Subcutaneous abdominal adipose tissue (tissue), 5 donors: ENCODE measurements at regions not wholly inside any gene's neighbourhood (a gene's known extent, or its start where the extent isn't known, plus 50 kb on each side); places are given as distances from the start of the nearest gene placed in this dataset.

ENCODE experiments used
- H3K27ac ChIP-seq: one replicate; pipeline ENCODE4 v1.7.0; 2013; ENCODE audit warnings: low read depth, mild to moderate bottlenecking, inconsistent platforms, low read length, moderate library complexity
- H3K27me3 ChIP-seq, 5 donors: one replicate each; pipeline ENCODE4 v1.7.0; 2013; ENCODE audit warnings: low read length in 5 of 5, inconsistent platforms in 1 of 5; ENCODE audit not compliant: control insufficient read depth in 5 of 5, insufficient read depth in 4 of 5
- H3K36me3 ChIP-seq, 5 donors: one replicate each; pipeline ENCODE4 v1.7.0; 2013; ENCODE audit warnings: low read length in 5 of 5; ENCODE audit not compliant: control insufficient read depth in 5 of 5, insufficient read depth in 5 of 5
- H3K4me1 ChIP-seq, 5 donors: one replicate each; pipeline ENCODE4 v1.7.0; 2013; ENCODE audit warnings: low read length in 5 of 5, mild to moderate bottlenecking in 3 of 5, moderate library complexity in 1 of 5; ENCODE audit not compliant: control insufficient read depth in 5 of 5, insufficient read depth in 5 of 5
- H3K4me3 ChIP-seq, 5 donors: one replicate each; pipeline ENCODE4 v1.7.0; 2013; ENCODE audit warnings: low read length in 5 of 5, low read depth in 1 of 5
- H3K9ac ChIP-seq, 5 donors: one replicate each; pipeline ENCODE4 v1.7.0; 2013; ENCODE audit warnings: low read length in 5 of 5, mild to moderate bottlenecking in 4 of 5, moderate library complexity in 3 of 5
- H3K9me3 ChIP-seq, 5 donors: one replicate each; pipeline ENCODE4 v1.7.0; 2013; ENCODE audit warnings: low read length in 5 of 5; ENCODE audit not compliant: control insufficient read depth in 5 of 5
- donor health status: healthy.
- donor health status: healthy.
- donor health status: healthy.
- donor health status: healthy.
- donor health status: healthy.

GRCh38 chr4:38275331-38276100 lies 315.3 kb downstream of the PTTG2 start:
- H3K9ac ChIP-seq: no peak overlapping the region

GRCh38 chr4:38278255-38278654 lies 318.1 kb downstream of the PTTG2 start:
- H3K27me3 ChIP-seq: no peaks in the 10 kb centered on the region
- H3K9ac ChIP-seq: no peak overlapping the region
- no peak overlapping the region for H3K27ac ChIP-seq
- H3K9me3 ChIP-seq: no peaks in the 10 kb centered on the region
- no peak overlapping the region for H3K4me3 ChIP-seq
- H3K36me3 ChIP-seq: no peaks in the 10 kb centered on the region
- peaks cover 0 to 2% (median 0%) of the 10 kb centered on the region in 5 donors for H3K4me1 ChIP-seq

More at GRCh38 chr4:38275331-38276100, 315.3 kb downstream of the PTTG2 start:
- no peaks in the 10 kb centered on the region for H3K36me3 ChIP-seq
- H3K9me3 ChIP-seq: no peaks in the 10 kb centered on the region
- no peak overlapping the region for H3K4me3 ChIP-seq
- H3K4me1 ChIP-seq: no peaks in the 10 kb centered on the region
- no peaks in the 10 kb centered on the region for H3K27me3 ChIP-seq
- H3K27ac ChIP-seq: no peak overlapping the region

GRCh38 chr4:38279077-38279476 lies 318.9 kb downstream of the PTTG2 start:
- no peaks in the 10 kb centered on the region for H3K9me3 ChIP-seq
- no peak overlapping the region for H3K4me3 ChIP-seq
- no peaks in the 10 kb centered on the region for H3K27me3 ChIP-seq
- H3K36me3 ChIP-seq: no peaks in the 10 kb centered on the region
- H3K27ac ChIP-seq: no peak overlapping the region
- peaks cover 0 to 2% (median 0%) of the 10 kb centered on the region in 5 donors for H3K4me1 ChIP-seq
- H3K9ac ChIP-seq: no peak overlapping the region

- Histone ChIP-seq H3K9ac (no peak overlapping the region), H3K4me3 (no peak overlapping the region), H3K4me1 (peaks cover 0 to 2% (median 0%) of the 10 kb centered on the region in 5 donors), H3K36me3 (no peaks in the 10 kb centered on the region), H3K27me3 (no peaks in the 10 kb centered on the region), H3K9me3 (no peaks in the 10 kb centered on the region), H3K27ac (no peak overlapping the region)
These were observed 319.6 kb downstream of the PTTG2 start for GRCh38 chr4:38279650-38280322.

- Histone ChIP-seq H3K9me3 (no peaks in the 10 kb centered on the region), H3K27ac (no peak overlapping the region), H3K27me3 (no peaks in the 10 kb centered on the region), H3K4me1 (peaks cover 0 to 2% (median 0%) of the 10 kb centered on the region in 5 donors), H3K9ac (no peak overlapping the region), H3K36me3 (no peaks in the 10 kb centered on the region), H3K4me3 (no peak overlapping the region)
These were observed 320.1 kb downstream of the PTTG2 start for GRCh38 chr4:38280323-38280706.

GRCh38 chr4:38281371-38282071 lies 321.3 kb downstream of the PTTG2 start:
- Histone ChIP-seq H3K27me3 (no peaks in the 10 kb centered on the region), H3K9me3 (no peaks in the 10 kb centered on the region), H3K9ac (no peak overlapping the region), H3K27ac (no peak overlapping the region), H3K4me3 (no peak overlapping the region), H3K4me1 (peaks cover 0 to 2% (median 0%) of the 10 kb centered on the region in 5 donors), H3K36me3 (no peaks in the 10 kb centered on the region)

GRCh38 chr4:38283724-38284123 lies 323.5 kb downstream of the PTTG2 start:
- Histone ChIP-seq H3K27ac (no peak overlapping the region), H3K4me3 (no peak overlapping the region), H3K4me1 (peaks cover 0 to 2% (median 0%) of the 10 kb centered on the region in 5 donors), H3K9me3 (no peaks in the 10 kb centered on the region), H3K36me3 (no peaks in the 10 kb centered on the region), H3K9ac (no peak overlapping the region), H3K27me3 (no peaks in the 10 kb centered on the region)

GRCh38 chr4:38284294-38285030 lies 324.3 kb downstream of the PTTG2 start:
- H3K4me1 ChIP-seq: peaks cover 0 to 2% (median 0%) of the 10 kb centered on the region in 5 donors
- H3K4me3 ChIP-seq: no peak overlapping the region
- no peaks in the 10 kb centered on the region for H3K9me3 ChIP-seq
- H3K36me3 ChIP-seq: no peaks in the 10 kb centered on the region
- no peak overlapping the region for H3K27ac ChIP-seq
- no peaks in the 10 kb centered on the region for H3K27me3 ChIP-seq
- no peak overlapping the region for H3K9ac ChIP-seq

- Histone ChIP-seq H3K9ac (no peak overlapping the region), H3K4me1 (no peaks in the 10 kb centered on the region), H3K9me3 (no peaks in the 10 kb centered on the region), H3K27ac (no peak overlapping the region), H3K4me3 (no peak overlapping the region), H3K36me3 (no peaks in the 10 kb centered on the region), H3K27me3 (no peaks in the 10 kb centered on the region)
These were observed 327.1 kb downstream of the PTTG2 start for GRCh38 chr4:38287101-38287851.
